Ovary (tissue), 3 donors: ENCODE measurements at regions not wholly inside any gene's neighbourhood (a gene's known extent, or its start where the extent isn't known, plus 50 kb on each side); places are given as distances from the start of the nearest gene placed in this dataset.

ENCODE experiments used
- CTCF ChIP-seq, 3 donors: fragments of 450-650 bp in 2 of 3; fragments of 200-600 bp in 1 of 3; IDR thresholded peaks; one replicate each; pipeline versions ENCODE4 v1.5.1 to v1.8.0; 2016 to 2022; ENCODE audit warnings: antibody characterized with exemption in 3 of 3, mild to moderate bottlenecking in 1 of 3
- POLR2A ChIP-seq: fragments of 450-650 bp; IDR thresholded peaks from one replicate; pipeline ENCODE4 v1.6.1; 2017; ENCODE audit warnings: antibody characterized with exemption, mild to moderate bottlenecking, moderate library complexity
- donor health status: DM: no; HTN: no; CAD: no.

DNA sequence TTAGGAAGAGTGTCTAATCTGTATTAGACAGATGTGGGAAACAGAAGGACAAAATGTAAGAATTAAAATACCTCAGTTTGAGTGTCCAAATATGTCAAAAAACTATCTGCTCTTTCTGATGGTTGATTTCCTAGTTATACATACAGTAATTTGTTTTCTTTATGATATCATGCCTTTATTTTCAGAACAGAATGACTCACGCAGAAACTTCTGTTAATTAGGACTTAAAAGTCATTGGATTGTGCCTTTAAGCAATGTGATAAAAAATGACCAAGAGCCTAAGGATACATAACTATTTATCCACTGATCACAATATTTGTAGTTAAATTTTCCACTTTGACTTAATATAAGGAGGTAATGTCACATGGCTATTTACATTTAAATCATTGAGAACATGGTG lies 206.7 kb upstream of the PTPRZ1 start:
- TF ChIP-seq CTCF (IDR thresholded peaks at IDR 0.05) (no peak), POLR2A (no peak)
